ENCODE measurements at regions not wholly inside any gene's neighbourhood (a gene's known extent, or its start where the extent isn't known, plus 50 kb on each side); places are given as distances from the start of the nearest gene placed in this dataset.

DNA sequence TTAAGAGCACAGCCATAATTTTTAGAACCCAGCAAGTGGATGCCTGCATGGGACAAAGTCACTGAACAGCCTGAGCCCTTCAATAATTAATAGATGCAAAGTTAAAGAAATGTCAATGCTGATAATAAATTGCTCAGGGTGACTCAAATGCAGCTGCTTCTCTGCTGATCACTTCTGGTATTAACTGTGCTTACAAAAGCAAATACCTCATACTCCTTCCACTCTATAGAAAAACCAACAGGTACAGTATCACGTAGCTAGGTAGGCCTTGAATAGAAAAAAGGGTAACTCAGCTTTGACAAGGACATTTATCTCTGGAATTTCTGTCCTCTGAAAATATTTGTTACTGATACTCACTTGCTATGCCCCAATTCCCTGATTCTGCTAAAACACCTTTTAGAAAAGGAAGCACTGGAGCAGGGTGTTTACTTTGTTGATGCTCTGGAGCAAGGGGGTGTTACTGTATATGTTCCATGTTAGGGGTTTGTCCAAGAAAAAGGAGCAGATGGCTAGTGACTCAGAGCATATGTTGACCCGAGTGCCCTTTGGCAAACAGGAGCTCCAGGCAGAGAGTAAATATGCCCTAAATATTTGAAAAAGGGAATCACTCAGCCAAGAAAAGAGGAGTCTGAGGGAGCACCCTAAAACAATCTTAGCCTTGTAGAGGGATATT lies 59.1 kb upstream of the RTN4 start (continued):
- TF ChIP-seq, protein P1, sequence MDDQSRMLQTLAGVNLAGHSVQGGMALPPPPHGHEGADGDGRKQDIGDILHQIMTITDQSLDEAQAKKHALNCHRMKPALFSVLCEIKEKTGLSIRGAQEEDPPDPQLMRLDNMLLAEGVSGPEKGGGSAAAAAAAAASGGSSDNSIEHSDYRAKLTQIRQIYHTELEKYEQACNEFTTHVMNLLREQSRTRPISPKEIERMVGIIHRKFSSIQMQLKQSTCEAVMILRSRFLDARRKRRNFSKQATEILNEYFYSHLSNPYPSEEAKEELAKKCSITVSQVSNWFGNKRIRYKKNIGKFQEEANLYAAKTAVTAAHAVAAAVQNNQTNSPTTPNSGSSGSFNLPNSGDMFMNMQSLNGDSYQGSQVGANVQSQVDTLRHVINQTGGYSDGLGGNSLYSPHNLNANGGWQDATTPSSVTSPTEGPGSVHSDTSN (IDR thresholded peaks at IDR 0.05) = peak; percentile 65
- TF ChIP-seq RXRA (IDR thresholded peaks at IDR 0.05; ENCODE audit: borderline replicate concordance, low read depth) (peak; percentile 85; the same call in 1 of the 2 replicates), TEAD4 (IDR thresholded peaks at IDR 0.05; ENCODE audit: borderline replicate concordance, insufficient read depth) (peak; percentile 52; the same call in 1 of the 2 replicates), FOSL2 (IDR thresholded peaks at IDR 0.05; ENCODE audit: borderline replicate concordance, low read depth) (peak; percentile 78), NFIC (IDR thresholded peaks at IDR 0.05; ENCODE audit: borderline replicate concordance) (peak; percentile 81), RAD21 (IDR thresholded peaks at IDR 0.05; ENCODE audit: low read length) (no peak)
- TF ChIP-seq, protein P2, sequence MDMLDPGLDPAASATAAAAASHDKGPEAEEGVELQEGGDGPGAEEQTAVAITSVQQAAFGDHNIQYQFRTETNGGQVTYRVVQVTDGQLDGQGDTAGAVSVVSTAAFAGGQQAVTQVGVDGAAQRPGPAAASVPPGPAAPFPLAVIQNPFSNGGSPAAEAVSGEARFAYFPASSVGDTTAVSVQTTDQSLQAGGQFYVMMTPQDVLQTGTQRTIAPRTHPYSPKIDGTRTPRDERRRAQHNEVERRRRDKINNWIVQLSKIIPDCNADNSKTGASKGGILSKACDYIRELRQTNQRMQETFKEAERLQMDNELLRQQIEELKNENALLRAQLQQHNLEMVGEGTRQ (IDR thresholded peaks at IDR 0.05; ENCODE audit: borderline replicate concordance, low read depth, low read length) = no peak
- TF ChIP-seq, protein P3, sequence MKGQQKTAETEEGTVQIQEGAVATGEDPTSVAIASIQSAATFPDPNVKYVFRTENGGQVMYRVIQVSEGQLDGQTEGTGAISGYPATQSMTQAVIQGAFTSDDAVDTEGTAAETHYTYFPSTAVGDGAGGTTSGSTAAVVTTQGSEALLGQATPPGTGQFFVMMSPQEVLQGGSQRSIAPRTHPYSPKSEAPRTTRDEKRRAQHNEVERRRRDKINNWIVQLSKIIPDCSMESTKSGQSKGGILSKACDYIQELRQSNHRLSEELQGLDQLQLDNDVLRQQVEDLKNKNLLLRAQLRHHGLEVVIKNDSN (IDR thresholded peaks at IDR 0.05; ENCODE audit: borderline replicate concordance, low read depth) = no peak

DNA sequence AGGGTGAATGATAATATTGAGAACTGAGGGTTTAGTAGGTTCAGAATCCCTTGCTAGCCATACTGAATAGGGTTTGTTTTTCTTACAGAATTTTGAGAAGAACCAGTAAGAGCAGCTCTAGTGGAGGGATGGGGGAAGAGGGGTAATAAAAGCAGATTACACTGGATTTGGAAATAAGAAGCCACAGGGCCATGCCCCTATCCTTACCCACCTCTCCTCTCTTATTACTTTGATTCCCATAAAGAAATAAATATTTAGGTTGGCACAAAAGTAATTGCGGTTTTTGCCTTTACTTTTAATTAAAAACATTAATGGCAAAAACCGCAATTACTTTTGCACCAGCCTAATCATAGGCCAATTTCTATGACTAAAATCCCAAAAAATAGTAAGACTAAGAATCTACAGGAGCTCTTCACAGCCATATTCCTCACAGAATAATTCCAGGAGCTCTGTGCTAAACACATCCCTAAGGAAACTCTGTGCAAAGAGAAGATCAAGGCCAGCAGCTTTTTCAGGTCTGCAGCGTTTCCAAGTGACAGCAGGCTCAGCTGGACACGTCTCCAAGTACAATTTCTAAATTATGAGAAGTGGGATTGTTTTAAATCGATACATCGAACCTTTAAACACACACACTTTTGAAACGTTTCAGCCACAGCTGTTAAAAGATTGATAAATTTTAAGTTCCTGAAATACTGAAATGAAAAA lies 58.4 kb upstream of the RTN4 start:
- CTCF ChIA-PET = interaction anchor here (0.8 to 2.3 kb wide), 4 partner anchors 9 to 59 kb away, joined by 3 to 8 read pairs (median 3); no protein-coding TSS in a partner anchor

More for the DNA sequence above, 58.4 kb upstream of the RTN4 start:
- TF ChIP-seq, protein P3 (IDR thresholded peaks at IDR 0.05; ENCODE audit: borderline replicate concordance, low read depth) = no peak
- TF ChIP-seq, protein P4, sequence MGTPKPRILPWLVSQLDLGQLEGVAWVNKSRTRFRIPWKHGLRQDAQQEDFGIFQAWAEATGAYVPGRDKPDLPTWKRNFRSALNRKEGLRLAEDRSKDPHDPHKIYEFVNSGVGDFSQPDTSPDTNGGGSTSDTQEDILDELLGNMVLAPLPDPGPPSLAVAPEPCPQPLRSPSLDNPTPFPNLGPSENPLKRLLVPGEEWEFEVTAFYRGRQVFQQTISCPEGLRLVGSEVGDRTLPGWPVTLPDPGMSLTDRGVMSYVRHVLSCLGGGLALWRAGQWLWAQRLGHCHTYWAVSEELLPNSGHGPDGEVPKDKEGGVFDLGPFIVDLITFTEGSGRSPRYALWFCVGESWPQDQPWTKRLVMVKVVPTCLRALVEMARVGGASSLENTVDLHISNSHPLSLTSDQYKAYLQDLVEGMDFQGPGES (IDR thresholded peaks at IDR 0.05; ENCODE audit: low read depth, low read length) = no peak
- no peak for TF ChIP-seq JUND (IDR thresholded peaks at IDR 0.05)
- no peak for TF ChIP-seq TAF1 (IDR thresholded peaks at IDR 0.05; ENCODE audit: borderline replicate concordance, low read depth, low read length)
- TF ChIP-seq, protein P5, sequence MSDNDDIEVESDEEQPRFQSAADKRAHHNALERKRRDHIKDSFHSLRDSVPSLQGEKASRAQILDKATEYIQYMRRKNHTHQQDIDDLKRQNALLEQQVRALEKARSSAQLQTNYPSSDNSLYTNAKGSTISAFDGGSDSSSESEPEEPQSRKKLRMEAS (IDR thresholded peaks at IDR 0.05; ENCODE audit: low read depth) = no peak
- TF ChIP-seq GATA2 (CRISPR knock-in tag; IDR thresholded peaks at IDR 0.05) = no peak
- no peak for TF ChIP-seq MEF2A (IDR thresholded peaks at IDR 0.05; ENCODE audit: borderline replicate concordance, low read depth)
- TF ChIP-seq, protein P2 (IDR thresholded peaks at IDR 0.05; ENCODE audit: borderline replicate concordance, low read depth, low read length) = no peak
- no peak for TF ChIP-seq RCOR1 (IDR thresholded peaks at IDR 0.05; ENCODE audit: low read length)
- no peak for TF ChIP-seq RXRA (IDR thresholded peaks at IDR 0.05; ENCODE audit: borderline replicate concordance, low read depth)
- no peak for TF ChIP-seq NFIC (IDR thresholded peaks at IDR 0.05; ENCODE audit: borderline replicate concordance)
- TF ChIP-seq, protein P6, sequence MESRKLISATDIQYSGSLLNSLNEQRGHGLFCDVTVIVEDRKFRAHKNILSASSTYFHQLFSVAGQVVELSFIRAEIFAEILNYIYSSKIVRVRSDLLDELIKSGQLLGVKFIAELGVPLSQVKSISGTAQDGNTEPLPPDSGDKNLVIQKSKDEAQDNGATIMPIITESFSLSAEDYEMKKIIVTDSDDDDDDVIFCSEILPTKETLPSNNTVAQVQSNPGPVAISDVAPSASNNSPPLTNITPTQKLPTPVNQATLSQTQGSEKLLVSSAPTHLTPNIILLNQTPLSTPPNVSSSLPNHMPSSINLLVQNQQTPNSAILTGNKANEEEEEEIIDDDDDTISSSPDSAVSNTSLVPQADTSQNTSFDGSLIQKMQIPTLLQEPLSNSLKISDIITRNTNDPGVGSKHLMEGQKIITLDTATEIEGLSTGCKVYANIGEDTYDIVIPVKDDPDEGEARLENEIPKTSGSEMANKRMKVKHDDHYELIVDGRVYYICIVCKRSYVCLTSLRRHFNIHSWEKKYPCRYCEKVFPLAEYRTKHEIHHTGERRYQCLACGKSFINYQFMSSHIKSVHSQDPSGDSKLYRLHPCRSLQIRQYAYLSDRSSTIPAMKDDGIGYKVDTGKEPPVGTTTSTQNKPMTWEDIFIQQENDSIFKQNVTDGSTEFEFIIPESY (IDR thresholded peaks at IDR 0.05; ENCODE audit: borderline replicate concordance, low read depth) = no peak
- no peak for TF ChIP-seq SIN3A (IDR thresholded peaks at IDR 0.05; ENCODE audit: borderline replicate concordance, low read depth, low read length)
- TF ChIP-seq TCF12 (IDR thresholded peaks at IDR 0.05) = no peak
- no peak for TF ChIP-seq YY1 (IDR thresholded peaks at IDR 0.05; ENCODE audit: low read depth)
- no peak for TF ChIP-seq MXI1 (IDR thresholded peaks at IDR 0.05; ENCODE audit: low read depth, low read length)
- Histone ChIP-seq H3F3A (replicated peaks; ENCODE audit: insufficient read depth) (peaks cover 32% of the 10 kb centered on the region), H3K36me3 (replicated peaks in 1 of 2; ENCODE audit: control insufficient read depth in 1 of 2, insufficient read depth in 2 of 2, low read length in 1 of 2) (no peaks in the 10 kb centered on the region), H3K4me1 (ENCODE audit: control insufficient read depth in 1 of 2, insufficient read depth in 2 of 2, low read depth in 1 of 2, low read length in 1 of 2) (peaks cover 20 to 64% of the 10 kb centered on the region in 2 experiments), H4K20me1 (ENCODE audit: insufficient read depth) (no peaks in the 10 kb centered on the region), H3K9me2 (no peaks in the 10 kb centered on the region), H2AFZ (ENCODE audit: low read depth) (no peak overlapping the region), H3K27me3 (ENCODE audit: insufficient read depth) (no peaks in the 10 kb centered on the region), H3K9ac (no peak overlapping the region), H3K4me2 (no peak overlapping the region; the same call in 1 of the 2 replicates), H3K79me2 (ENCODE audit: insufficient read depth) (no peaks in the 10 kb centered on the region), H3K4me3 (ENCODE audit: low read depth in 2 of 2, low read length in 1 of 2) (no peak overlapping the region), H3K27ac (ENCODE audit: low read depth in 2 of 2, low read length in 1 of 2) (peak overlapping the region; percentile 51 to 63; a peak in 2 of 4 replicates), H3K9me3 (no peaks in the 10 kb centered on the region)
- DNase-seq = no peak
- POLR2A ChIA-PET = no interaction called here
- 85% methylated on average over 7 of the region's 7 CpGs for WGBS (ENCODE audit: low lambda C conversion rate)

Measured in SK-N-SH (cell line).